Dendritic cell treated with granulocyte-macrophage colony-stimulating factor and Interleukin-4, amounts not matched to agents 40 ng/mL and 50 ng/mL, for 4 days (primary cell): ENCODE measurements at regions not wholly inside any gene's neighbourhood (a gene's known extent, or its start where the extent isn't known, plus 50 kb on each side); places are given as distances from the start of the nearest gene placed in this dataset.

Experiments used
- H3K27ac Mint-ChIP-seq: one replicate; pipeline ENCODE4 v1.8.0; 2022; ENCODE audit warnings: mild to moderate bottlenecking, mixed read lengths
- H3K27me3 Mint-ChIP-seq: one replicate; pipeline ENCODE4 v1.8.0; 2022; ENCODE audit warnings: mild to moderate bottlenecking, mixed read lengths
- H3K36me3 Mint-ChIP-seq: one replicate; pipeline ENCODE4 v1.8.0; 2022; ENCODE audit warnings: low read depth, mixed read lengths
- H3K4me1 Mint-ChIP-seq: one replicate; pipeline ENCODE4 v1.8.0; 2022; ENCODE audit warnings: low read depth, mixed read lengths
- H3K4me3 Mint-ChIP-seq: one replicate; pipeline ENCODE4 v1.8.0; 2022; ENCODE audit warnings: mild to moderate bottlenecking, moderate library complexity, mixed read lengths
- H3K9me3 Mint-ChIP-seq: one replicate; pipeline ENCODE4 v1.8.0; 2022; ENCODE audit warnings: mixed read lengths
- intact Hi-C: fragments of 100-400 bp; cut with micrococcal nuclease; formaldehyde crosslinking; loops from one replicate; pipeline ENCODE4 v1.15.0; 2022

DNA sequence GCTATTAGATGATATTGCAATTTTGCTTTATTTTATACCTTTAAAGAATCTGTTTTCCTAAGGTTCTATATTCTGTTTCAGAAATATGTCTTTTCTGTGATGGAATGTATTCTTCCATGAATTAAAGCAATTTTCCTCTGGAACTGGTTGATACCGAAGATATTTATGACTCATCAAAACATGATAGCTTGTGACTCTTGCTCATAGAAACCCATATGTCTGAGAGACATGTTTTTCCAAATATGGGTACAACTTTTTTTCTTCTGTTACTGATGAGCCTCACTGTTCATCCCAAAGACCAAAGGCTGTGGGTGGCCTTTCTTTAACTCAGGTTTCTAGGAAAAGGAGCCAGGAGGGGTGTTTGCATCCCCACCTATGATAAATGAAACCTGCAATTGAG lies 126.1 kb upstream of the PAPPA start:
- intact Hi-C loops: no loop called here
- no peak overlapping the region for H3K4me3 Mint-ChIP-seq
- no peaks in the 10 kb centered on the region for H3K27me3 Mint-ChIP-seq
- H3K36me3 Mint-ChIP-seq: no peaks in the 10 kb centered on the region
- no peaks in the 10 kb centered on the region for H3K4me1 Mint-ChIP-seq
- no peak overlapping the region for H3K27ac Mint-ChIP-seq
- peaks cover 30% of the 10 kb centered on the region for H3K9me3 Mint-ChIP-seq

DNA sequence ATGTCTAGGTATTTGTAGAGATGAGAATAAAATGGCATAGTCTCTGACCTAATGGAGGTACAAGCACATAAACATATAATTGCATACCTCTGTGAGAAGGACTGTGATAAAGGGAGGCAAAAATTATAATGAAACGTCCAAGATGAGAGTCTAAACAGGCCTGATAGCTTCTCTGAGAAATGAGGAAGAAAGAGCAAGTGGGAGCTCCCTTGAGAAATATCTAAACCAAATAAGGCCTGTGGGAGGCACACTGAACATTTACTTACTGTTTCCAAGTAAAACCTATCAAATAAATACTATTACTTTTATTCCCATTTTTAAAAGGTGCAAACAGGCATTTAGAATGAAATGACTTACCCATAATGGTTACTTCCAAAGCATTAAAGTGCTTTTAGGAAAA lies 125.6 kb upstream of the PAPPA start:
- H3K36me3 Mint-ChIP-seq: no peaks in the 10 kb centered on the region
- H3K27ac Mint-ChIP-seq: no peak overlapping the region
- H3K27me3 Mint-ChIP-seq: no peaks in the 10 kb centered on the region
- intact Hi-C loops: no loop called here
- H3K4me3 Mint-ChIP-seq: no peak overlapping the region
- peaks cover 30% of the 10 kb centered on the region for H3K9me3 Mint-ChIP-seq
- H3K4me1 Mint-ChIP-seq: no peaks in the 10 kb centered on the region

DNA sequence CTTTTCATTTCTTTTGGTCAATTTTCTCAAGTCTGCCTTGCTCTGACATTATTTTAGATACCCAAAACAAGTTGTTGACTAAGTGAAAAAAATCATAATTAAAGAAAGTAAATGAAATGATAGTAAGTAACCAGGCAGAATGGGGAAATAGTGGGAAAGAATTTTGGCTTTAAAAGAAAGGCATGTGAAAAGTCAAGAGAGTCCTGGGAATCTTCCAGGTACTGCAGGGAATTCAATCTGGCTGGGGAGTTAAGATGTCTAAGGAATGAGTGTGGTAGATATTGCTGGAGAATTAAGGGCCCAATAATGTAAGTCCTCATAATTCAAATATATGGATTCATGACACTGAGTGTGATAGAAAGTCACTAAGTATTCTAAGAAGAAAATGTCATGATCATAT lies 123.1 kb upstream of the PAPPA start:
- Mint-ChIP-seq H3K9me3 (peaks cover 52% of the 10 kb centered on the region), H3K36me3 (no peaks in the 10 kb centered on the region), H3K27ac (no peak overlapping the region), H3K27me3 (no peaks in the 10 kb centered on the region), H3K4me3 (no peak overlapping the region), H3K4me1 (no peaks in the 10 kb centered on the region)
- intact Hi-C loops: no loop called here

DNA sequence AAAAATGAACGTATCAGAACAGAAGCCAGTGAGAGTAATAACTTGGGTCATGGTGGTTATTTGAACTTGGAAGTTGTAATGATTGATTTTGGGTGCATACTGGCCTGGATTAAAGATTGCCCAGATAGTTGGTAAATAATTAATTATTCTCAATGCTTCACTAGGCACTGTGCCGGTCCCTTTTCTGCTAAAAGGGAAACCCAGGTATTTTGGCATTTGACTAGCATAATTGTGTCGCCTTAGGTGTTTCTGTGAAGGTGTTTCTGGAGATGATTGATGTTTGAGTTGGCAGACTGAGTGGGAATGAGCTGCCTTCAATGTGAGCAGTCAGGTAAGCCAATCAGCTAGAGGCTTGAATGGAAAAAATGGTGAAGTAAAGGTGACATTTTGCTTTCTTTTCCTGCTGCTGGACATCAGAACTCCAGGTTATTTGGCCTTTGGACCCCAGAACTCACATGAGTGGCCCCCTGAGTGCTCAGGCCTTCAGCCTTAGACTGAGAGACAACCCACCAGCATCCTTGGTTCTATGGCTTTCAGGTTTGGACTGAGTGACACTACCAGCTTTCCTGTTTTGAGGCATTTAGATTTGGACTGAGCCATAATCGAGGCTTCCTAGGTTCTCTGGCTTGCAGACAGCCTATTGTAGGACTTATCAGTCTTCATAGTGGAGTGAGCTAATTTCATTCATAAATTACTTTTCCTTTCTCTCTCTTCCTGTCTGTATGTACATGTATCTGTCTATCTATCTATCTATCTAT lies 120.7 kb upstream of the PAPPA start:
- Mint-ChIP-seq H3K4me1 (no peaks in the 10 kb centered on the region), H3K36me3 (no peaks in the 10 kb centered on the region), H3K4me3 (no peak overlapping the region), H3K27ac (no peak overlapping the region), H3K9me3 (peaks cover 53% of the 10 kb centered on the region), H3K27me3 (no peaks in the 10 kb centered on the region)
- intact Hi-C loops: no loop called here

DNA sequence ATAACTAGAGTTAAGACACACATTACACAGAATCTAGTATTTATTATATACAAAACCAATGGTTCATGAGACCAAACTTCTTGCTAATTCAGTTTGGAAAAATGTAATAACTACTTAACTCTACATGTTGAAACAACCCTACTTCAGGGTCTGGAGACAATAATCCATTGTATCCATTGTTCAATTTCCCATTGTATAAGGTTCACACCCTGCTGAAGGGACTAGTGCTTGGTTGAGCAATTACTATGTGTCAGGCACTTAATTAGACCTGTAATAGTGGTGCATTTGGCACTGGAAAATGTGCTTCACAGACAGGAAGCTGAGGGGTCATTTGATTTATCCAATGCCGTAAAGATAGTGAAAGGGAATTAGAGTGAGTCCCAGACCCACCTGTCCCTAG lies 114.3 kb upstream of the PAPPA start:
- H3K27me3 Mint-ChIP-seq: no peaks in the 10 kb centered on the region
- no peak overlapping the region for H3K27ac Mint-ChIP-seq
- peaks cover 12% of the 10 kb centered on the region for H3K9me3 Mint-ChIP-seq
- no peaks in the 10 kb centered on the region for H3K4me1 Mint-ChIP-seq
- H3K36me3 Mint-ChIP-seq: no peaks in the 10 kb centered on the region
- H3K4me3 Mint-ChIP-seq: no peak overlapping the region
- intact Hi-C loops: no loop called here

DNA sequence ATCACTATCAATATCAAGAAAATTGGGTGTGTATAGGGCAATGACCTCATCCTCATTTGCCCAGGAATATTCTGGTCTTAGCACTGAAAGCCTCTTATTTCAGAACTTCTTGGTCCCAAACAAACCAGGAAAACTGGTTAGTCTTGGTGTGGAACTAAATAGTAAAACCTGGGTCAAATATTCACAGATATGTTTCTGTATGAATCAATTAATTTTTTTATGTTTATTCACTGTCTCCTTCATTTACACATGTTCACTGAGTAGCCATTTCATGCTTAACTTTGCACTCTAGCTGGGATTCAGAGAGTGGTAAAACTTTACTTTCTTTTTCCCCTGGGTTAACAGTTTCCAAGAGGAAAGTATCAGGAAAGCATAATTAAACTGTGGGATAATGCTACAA lies 113.7 kb upstream of the PAPPA start:
- Mint-ChIP-seq H3K36me3 (no peaks in the 10 kb centered on the region), H3K27ac (no peak overlapping the region), H3K4me3 (no peak overlapping the region), H3K27me3 (no peaks in the 10 kb centered on the region), H3K4me1 (no peaks in the 10 kb centered on the region), H3K9me3 (peaks cover 7% of the 10 kb centered on the region)
- intact Hi-C loops: no loop called here

DNA sequence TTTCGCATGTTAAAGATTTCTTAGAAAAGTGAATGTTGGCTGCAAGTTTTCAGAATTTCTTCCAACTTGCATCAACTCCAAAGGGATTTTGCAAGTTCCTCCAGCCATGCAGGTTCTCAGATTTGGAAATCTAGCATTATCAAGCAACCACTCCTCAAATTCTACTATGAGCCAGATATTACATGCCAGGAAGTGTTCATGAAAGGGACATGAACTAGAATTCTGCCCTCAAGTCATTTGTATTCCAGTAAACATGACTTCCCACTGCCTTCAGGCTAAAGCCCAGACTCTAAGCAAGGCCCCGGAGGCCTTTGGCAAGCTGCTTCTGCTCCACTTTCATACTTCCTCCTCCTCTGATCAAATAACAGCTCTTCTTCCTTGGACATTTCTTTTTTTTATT lies 111.3 kb upstream of the PAPPA start:
- Mint-ChIP-seq H3K4me1 (no peaks in the 10 kb centered on the region), H3K36me3 (no peaks in the 10 kb centered on the region), H3K4me3 (no peak overlapping the region)

DNA sequence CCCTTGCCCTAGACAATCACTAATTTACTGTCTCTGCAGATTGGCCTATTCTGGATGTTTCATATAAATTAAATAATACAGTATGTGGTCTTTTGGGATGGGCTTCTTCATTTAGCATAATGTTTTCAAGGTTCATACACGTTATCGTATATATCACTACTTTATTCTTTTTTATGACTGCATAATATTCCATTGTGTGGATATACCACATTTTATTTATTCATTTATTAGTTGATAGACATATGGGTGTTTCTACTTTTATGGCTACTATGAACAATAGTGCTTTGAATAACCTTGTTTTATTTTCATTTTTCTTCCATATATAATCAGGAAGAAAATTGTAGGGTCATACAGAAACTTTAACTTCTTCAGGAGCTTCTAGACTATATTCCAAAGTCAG lies 108.5 kb upstream of the PAPPA start:
- intact Hi-C loops: no loop called here
- Mint-ChIP-seq H3K4me3 (no peak overlapping the region), H3K27me3 (no peaks in the 10 kb centered on the region), H3K36me3 (no peaks in the 10 kb centered on the region), H3K27ac (no peak overlapping the region), H3K9me3 (no peaks in the 10 kb centered on the region), H3K4me1 (no peaks in the 10 kb centered on the region)

More for the DNA sequence above, 111.3 kb upstream of the PAPPA start:
- no peaks in the 10 kb centered on the region for H3K9me3 Mint-ChIP-seq
- H3K27ac Mint-ChIP-seq: no peak overlapping the region
- intact Hi-C loops: no loop called here
- H3K27me3 Mint-ChIP-seq: no peaks in the 10 kb centered on the region

DNA sequence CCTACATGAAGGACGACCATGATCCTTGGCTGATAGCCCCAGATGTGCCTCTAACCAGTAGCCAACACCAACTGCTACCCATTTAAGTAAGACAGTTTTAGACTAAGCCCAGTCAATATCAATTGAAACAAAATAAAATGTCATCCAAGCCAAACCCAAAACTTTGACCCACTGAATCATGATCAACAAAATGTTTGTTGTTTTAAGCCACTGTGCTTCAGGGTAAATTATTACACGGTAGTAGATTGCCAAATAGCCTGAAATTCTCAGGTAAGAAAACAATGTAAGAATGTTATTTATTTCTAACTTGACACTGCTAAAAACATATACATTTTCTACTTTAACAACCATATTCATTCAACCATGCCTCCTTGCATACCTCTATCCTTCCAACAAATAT lies 105.5 kb upstream of the PAPPA start:
- H3K27ac Mint-ChIP-seq: no peak overlapping the region
- intact Hi-C loops: no loop called here
- no peak overlapping the region for H3K4me3 Mint-ChIP-seq
- no peaks in the 10 kb centered on the region for H3K27me3 Mint-ChIP-seq
- H3K4me1 Mint-ChIP-seq: no peaks in the 10 kb centered on the region
- no peaks in the 10 kb centered on the region for H3K36me3 Mint-ChIP-seq
- no peaks in the 10 kb centered on the region for H3K9me3 Mint-ChIP-seq

DNA sequence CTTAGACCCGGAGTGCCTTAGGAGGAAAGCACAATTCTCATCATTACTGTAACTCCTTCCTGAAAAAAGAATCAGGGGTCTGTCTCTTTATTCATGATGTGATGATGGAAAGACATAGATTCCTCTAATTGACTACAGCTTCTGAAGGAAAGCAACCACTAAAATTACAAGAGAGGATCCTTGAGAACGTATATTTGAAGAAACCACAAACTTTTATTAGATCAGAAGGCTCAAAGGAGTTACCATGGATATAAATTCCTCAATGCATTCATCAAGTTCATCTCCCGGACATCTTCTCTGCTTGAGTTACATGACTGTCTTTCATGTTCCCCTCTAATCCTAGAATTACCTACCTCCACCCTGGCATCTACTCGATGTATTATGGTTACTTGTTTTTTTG lies 104.1 kb upstream of the PAPPA start:
- intact Hi-C loops: no loop called here
- no peaks in the 10 kb centered on the region for H3K4me1 Mint-ChIP-seq
- H3K9me3 Mint-ChIP-seq: peaks cover 11% of the 10 kb centered on the region
- no peaks in the 10 kb centered on the region for H3K27me3 Mint-ChIP-seq
- no peak overlapping the region for H3K27ac Mint-ChIP-seq
- H3K36me3 Mint-ChIP-seq: no peaks in the 10 kb centered on the region
- no peak overlapping the region for H3K4me3 Mint-ChIP-seq

DNA sequence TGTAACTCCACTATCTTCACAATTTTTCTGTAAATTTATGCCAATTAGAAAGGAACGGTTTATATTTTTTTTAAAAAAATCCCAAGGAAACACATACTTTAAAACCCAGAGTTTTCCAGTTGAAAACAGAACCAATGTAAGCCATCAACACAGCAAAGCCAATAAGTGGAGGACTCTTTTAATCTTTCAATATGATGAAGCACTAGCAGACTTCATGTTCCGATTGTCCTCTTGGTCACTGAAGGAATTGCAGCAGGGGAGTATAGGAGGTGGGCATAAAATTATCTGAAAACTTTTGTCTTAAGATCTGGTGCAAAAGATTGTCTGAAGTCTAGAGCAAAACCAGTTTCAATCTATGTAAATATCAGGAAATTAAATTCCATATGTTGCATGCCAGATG lies 102.1 kb upstream of the PAPPA start:
- peaks cover 23% of the 10 kb centered on the region for H3K9me3 Mint-ChIP-seq
- H3K4me3 Mint-ChIP-seq: no peak overlapping the region
- no peaks in the 10 kb centered on the region for H3K4me1 Mint-ChIP-seq
- H3K36me3 Mint-ChIP-seq: no peaks in the 10 kb centered on the region
- no peak overlapping the region for H3K27ac Mint-ChIP-seq
- intact Hi-C loops: no loop called here
- no peaks in the 10 kb centered on the region for H3K27me3 Mint-ChIP-seq

DNA sequence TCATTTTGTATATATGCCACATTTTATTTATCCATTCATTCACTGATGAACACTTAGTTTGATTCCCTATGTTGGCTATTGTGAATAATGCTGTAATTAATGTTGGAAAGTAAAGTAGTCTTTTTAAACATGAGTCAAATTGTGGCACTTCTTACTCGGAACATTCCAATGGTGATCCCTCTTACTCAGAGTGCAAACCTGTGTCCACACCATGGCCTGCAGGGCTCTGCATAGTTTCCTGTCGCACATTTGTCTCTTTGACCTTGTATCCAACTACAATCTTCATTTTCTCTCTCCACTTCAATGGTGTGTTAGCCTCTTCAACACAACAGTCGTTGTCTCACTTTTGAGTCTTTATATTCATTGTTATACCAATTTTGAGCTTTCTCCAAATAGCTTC lies 98.1 kb upstream of the PAPPA start:
- Mint-ChIP-seq H3K4me3 (no peak overlapping the region), H3K4me1 (no peaks in the 10 kb centered on the region), H3K9me3 (peaks cover 34% of the 10 kb centered on the region), H3K27me3 (no peaks in the 10 kb centered on the region), H3K36me3 (no peaks in the 10 kb centered on the region), H3K27ac (no peak overlapping the region)
- intact Hi-C loops: no loop called here

DNA sequence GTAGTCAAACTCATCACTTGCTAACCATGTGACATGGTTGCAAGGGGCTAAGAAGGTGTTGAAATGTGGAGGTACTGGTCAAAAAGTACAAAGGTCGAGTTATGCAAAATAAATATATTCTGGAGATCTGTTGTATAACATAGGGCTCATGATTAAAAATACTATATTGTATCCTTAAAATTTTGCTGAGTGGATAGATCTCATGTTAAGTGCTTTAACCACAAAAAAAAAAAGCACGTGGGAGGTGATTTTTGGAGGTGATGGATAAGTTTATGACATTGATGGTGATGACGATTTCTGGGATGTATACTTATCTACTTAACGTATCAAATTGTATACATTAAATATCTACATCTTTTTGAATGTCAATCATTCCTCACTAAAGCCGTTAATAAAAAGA lies 96.2 kb upstream of the PAPPA start:
- intact Hi-C loops: no loop called here
- no peak overlapping the region for H3K4me3 Mint-ChIP-seq
- H3K9me3 Mint-ChIP-seq: peaks cover 49% of the 10 kb centered on the region
- H3K27me3 Mint-ChIP-seq: no peaks in the 10 kb centered on the region
- H3K36me3 Mint-ChIP-seq: no peaks in the 10 kb centered on the region
- H3K4me1 Mint-ChIP-seq: no peaks in the 10 kb centered on the region
- no peak overlapping the region for H3K27ac Mint-ChIP-seq

DNA sequence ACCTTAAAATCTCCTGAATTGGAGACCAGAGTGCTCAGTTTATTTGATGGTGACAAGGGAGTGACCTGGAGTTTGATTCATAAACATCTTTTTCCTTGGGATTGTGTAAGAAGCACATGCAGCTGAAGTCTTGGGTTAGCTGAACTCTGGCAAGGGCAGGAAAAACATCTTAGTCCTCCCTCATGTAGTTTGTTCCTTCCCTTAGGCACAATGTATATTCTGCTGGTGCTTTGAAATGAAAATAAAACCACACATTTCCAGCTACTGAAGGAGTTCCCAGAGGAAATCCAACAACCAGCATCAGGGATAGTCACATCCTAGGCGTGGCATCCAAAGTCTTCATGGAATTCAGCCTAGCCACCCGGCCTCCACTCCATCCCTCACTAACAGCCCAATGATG lies 95.2 kb upstream of the PAPPA start:
- H3K9me3 Mint-ChIP-seq: peaks cover 49% of the 10 kb centered on the region
- no peak overlapping the region for H3K4me3 Mint-ChIP-seq
- H3K27me3 Mint-ChIP-seq: no peaks in the 10 kb centered on the region
- no peak overlapping the region for H3K27ac Mint-ChIP-seq
- intact Hi-C loops: no loop called here
- H3K36me3 Mint-ChIP-seq: no peaks in the 10 kb centered on the region
- H3K4me1 Mint-ChIP-seq: no peaks in the 10 kb centered on the region

DNA sequence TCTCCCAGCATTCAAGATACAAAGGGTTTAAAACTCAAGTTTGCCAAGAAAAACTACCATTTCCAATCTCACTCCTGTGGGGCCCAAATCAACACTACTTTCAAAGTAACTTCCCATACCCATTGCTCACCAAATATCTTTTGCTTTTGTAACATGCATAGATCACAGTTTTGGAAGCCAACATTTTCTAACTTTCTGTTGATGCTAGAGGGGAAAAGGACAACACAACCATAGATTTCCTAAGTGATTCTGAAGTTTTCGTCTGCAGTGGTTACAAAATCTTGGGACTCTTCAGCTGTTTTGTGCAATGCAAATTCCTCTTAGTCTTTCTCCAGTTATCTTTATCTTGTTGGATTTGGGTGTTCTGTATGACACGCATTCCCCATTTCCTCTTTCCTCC lies 94.1 kb upstream of the PAPPA start:
- intact Hi-C loops: no loop called here
- Mint-ChIP-seq H3K27me3 (no peaks in the 10 kb centered on the region), H3K27ac (no peak overlapping the region), H3K4me3 (no peak overlapping the region), H3K36me3 (no peaks in the 10 kb centered on the region), H3K4me1 (no peaks in the 10 kb centered on the region), H3K9me3 (peaks cover 38% of the 10 kb centered on the region)
